Smooth muscle cell (in vitro differentiated cells): ENCODE measurements at regions not wholly inside any gene's neighbourhood (a gene's known extent, or its start where the extent isn't known, plus 50 kb on each side); places are given as distances from the start of the nearest gene placed in this dataset.

ENCODE experiments used
- DNase-seq: peaks from one replicate; lab custom pipeline; 2025; ENCODE audit not compliant: unreplicated experiment; lab: John Stamatoyannopoulos, UW
- H2AFZ ChIP-seq: fragments of 200-600 bp; sonication (generic); 2 replicates; pipeline ENCODE4 v1.6.0; 2016; ENCODE audit warnings: antibody characterized with exemption, low read depth, mild to moderate bottlenecking
- H3F3A ChIP-seq: fragments of 200-600 bp; sonication (generic); 2 replicates; pipeline ENCODE4 v1.6.0; 2017; ENCODE audit warnings: antibody characterized with exemption, low read depth
- H3K27ac ChIP-seq: fragments of 200-600 bp; sonication (generic); 2 replicates; pipeline ENCODE4 v1.5.1; 2016; ENCODE audit warnings: low read depth, mild to moderate bottlenecking
- H3K27me3 ChIP-seq: fragments of 200-600 bp; sonication (generic); 2 replicates; pipeline ENCODE4 v1.6.1; 2016; ENCODE audit warnings: low read depth, mild to moderate bottlenecking
- H3K36me3 ChIP-seq: fragments of 200-600 bp; sonication (generic); 2 replicates; pipeline ENCODE4 v1.5.1; 2016; ENCODE audit warnings: low read depth
- H3K4me1 ChIP-seq: fragments of 200-600 bp; sonication (generic); 2 replicates; pipeline ENCODE4 v1.5.1; 2016; ENCODE audit warnings: low read depth
- H3K4me2 ChIP-seq: fragments of 200-600 bp; sonication (generic); 2 replicates; pipeline ENCODE4 v1.6.0; 2016; ENCODE audit warnings: mild to moderate bottlenecking
- H3K4me3 ChIP-seq: fragments of 200-600 bp; sonication (generic); 2 replicates; pipeline ENCODE4 v1.5.1; 2016; ENCODE audit warnings: mild to moderate bottlenecking
- H3K79me2 ChIP-seq: fragments of 200-600 bp; sonication (generic); 2 replicates; pipeline ENCODE4 v1.6.0; 2016; ENCODE audit warnings: low read depth, mild to moderate bottlenecking
- H3K9ac ChIP-seq: fragments of 200-600 bp; sonication (generic); 2 replicates; pipeline ENCODE4 v1.6.0; 2016; ENCODE audit warnings: low read depth
- H3K9me3 ChIP-seq: fragments of 200-600 bp; sonication (generic); replicated peaks from 2 replicates; pipeline ENCODE4 v1.5.1; 2016; ENCODE audit warnings: low read depth
- H4K20me1 ChIP-seq: fragments of 200-600 bp; sonication (generic); 2 replicates; pipeline ENCODE4 v1.6.0; 2016; ENCODE audit warnings: low read depth
- CTCF ChIP-seq: fragments of 200-600 bp; sonication (generic); IDR thresholded peaks from 2 replicates; pipeline ENCODE4 v1.5.1; 2017; ENCODE audit warnings: borderline replicate concordance, mild to moderate bottlenecking, antibody characterized with exemption; ENCODE audit not compliant: insufficient read depth, poor library complexity, severe bottlenecking
- WGBS: methylation state at CpG from one replicate; pipeline ENCODE4 v1.1.7; 2016; ENCODE audit warnings: low lambda C conversion rate; 5-methylcytosine and 5-hydroxymethylcytosine counted together

GRCh38 chr2:123870881-123871276, 154.2 kb upstream of the CNTNAP5 start:
- no peak for DNase-seq
- Histone ChIP-seq H3K36me3 (no peaks in the 10 kb centered on the region), H3K9me3 (no peaks in the 10 kb centered on the region), H3K4me2 (no peak overlapping the region), H3K79me2 (no peaks in the 10 kb centered on the region), H4K20me1 (no peaks in the 10 kb centered on the region), H3K9ac (no peak overlapping the region), H3K27ac (no peak overlapping the region), H3K4me1 (peaks cover 8% of the 10 kb centered on the region), H2AFZ (no peak overlapping the region), H3K4me3 (no peak overlapping the region), H3F3A (no peaks in the 10 kb centered on the region), H3K27me3 (no peaks in the 10 kb centered on the region)
- 89% methylated on average over 4 of the region's 4 CpGs for WGBS
- TF ChIP-seq CTCF = no peak

GRCh38 chr2:123890148-123890547, 134.9 kb upstream of the CNTNAP5 start:
- H2AFZ ChIP-seq = no peak overlapping the region
- no peaks in the 10 kb centered on the region for H4K20me1 ChIP-seq
- no peak for TF ChIP-seq CTCF
- H3K27ac ChIP-seq = no peak overlapping the region
- WGBS = 89% methylated on average over 3 of the region's 3 CpGs
- no peak for DNase-seq
- H3K4me2 ChIP-seq = no peak overlapping the region
- H3K79me2 ChIP-seq = no peaks in the 10 kb centered on the region
- no peak overlapping the region for H3K4me3 ChIP-seq
- no peaks in the 10 kb centered on the region for H3F3A ChIP-seq
- peaks cover 5% of the 10 kb centered on the region for H3K36me3 ChIP-seq
- H3K4me1 ChIP-seq = no peaks in the 10 kb centered on the region
- H3K9ac ChIP-seq = no peak overlapping the region
- H3K27me3 ChIP-seq = no peaks in the 10 kb centered on the region
- H3K9me3 ChIP-seq = peaks cover 3% of the 10 kb centered on the region

- TF ChIP-seq CTCF = no peak
- no peak overlapping the region for H2AFZ ChIP-seq
- H3K79me2 ChIP-seq = no peaks in the 10 kb centered on the region
- H3K36me3 ChIP-seq = no peaks in the 10 kb centered on the region
- no peaks in the 10 kb centered on the region for H3K27me3 ChIP-seq
- no peak overlapping the region for H3K27ac ChIP-seq
- peaks cover 8% of the 10 kb centered on the region for H3K9me3 ChIP-seq
- H4K20me1 ChIP-seq = no peaks in the 10 kb centered on the region
- no peak for DNase-seq
- H3K4me2 ChIP-seq = no peak overlapping the region
- no peak overlapping the region for H3K9ac ChIP-seq
- WGBS = 89% methylated on average over 1 of the region's 1 CpG
- H3K4me1 ChIP-seq = no peaks in the 10 kb centered on the region
- H3K4me3 ChIP-seq = no peak overlapping the region
- no peaks in the 10 kb centered on the region for H3F3A ChIP-seq
Measured at GRCh38 chr2:123894167-123894566, 130.9 kb upstream of the CNTNAP5 start.

- no peaks in the 10 kb centered on the region for H3F3A ChIP-seq
- H3K27me3 ChIP-seq = no peaks in the 10 kb centered on the region
- H3K36me3 ChIP-seq = no peaks in the 10 kb centered on the region
- no peak overlapping the region for H3K4me2 ChIP-seq
- H3K9ac ChIP-seq = no peak overlapping the region
- TF ChIP-seq CTCF = no peak
- no peak for DNase-seq
- H3K27ac ChIP-seq = no peak overlapping the region
- WGBS = 88% methylated on average over 2 of the region's 2 CpGs
- no peaks in the 10 kb centered on the region for H3K79me2 ChIP-seq
- H3K4me1 ChIP-seq = no peaks in the 10 kb centered on the region
- H2AFZ ChIP-seq = no peak overlapping the region
- no peaks in the 10 kb centered on the region for H4K20me1 ChIP-seq
- no peak overlapping the region for H3K4me3 ChIP-seq
- peaks cover 8% of the 10 kb centered on the region for H3K9me3 ChIP-seq
Measured at GRCh38 chr2:123895651-123896050, 129.4 kb upstream of the CNTNAP5 start.
